Suppressor macrophage (primary cell): ENCODE measurements at regions not wholly inside any gene's neighbourhood (a gene's known extent, or its start where the extent isn't known, plus 50 kb on each side); places are given as distances from the start of the nearest gene placed in this dataset.
A peak's percentile ranks its signal among the peaks of the same experiment; 100 is the strongest.

Source experiments
- DNase-seq, 4 experiments: peaks; one replicate each; pipeline ENCODE4 v3.0.0-alpha.2; 2020 to 2022

- DNase-seq = peak in 2 of 4 experiments; percentile 17 to 25
Measured at GRCh38 chr20:23278172-23278571, 72.4 kb upstream of the NXT1 start.

GRCh38 chr20:23277316-23277715 lies 73.3 kb upstream of the NXT1 start:
- peak; percentile 21 to 67 (median 52) for DNase-seq

GRCh38 chr20:23273776-23274175 lies 76.8 kb upstream of the NXT1 start:
- no peak for DNase-seq

DNA sequence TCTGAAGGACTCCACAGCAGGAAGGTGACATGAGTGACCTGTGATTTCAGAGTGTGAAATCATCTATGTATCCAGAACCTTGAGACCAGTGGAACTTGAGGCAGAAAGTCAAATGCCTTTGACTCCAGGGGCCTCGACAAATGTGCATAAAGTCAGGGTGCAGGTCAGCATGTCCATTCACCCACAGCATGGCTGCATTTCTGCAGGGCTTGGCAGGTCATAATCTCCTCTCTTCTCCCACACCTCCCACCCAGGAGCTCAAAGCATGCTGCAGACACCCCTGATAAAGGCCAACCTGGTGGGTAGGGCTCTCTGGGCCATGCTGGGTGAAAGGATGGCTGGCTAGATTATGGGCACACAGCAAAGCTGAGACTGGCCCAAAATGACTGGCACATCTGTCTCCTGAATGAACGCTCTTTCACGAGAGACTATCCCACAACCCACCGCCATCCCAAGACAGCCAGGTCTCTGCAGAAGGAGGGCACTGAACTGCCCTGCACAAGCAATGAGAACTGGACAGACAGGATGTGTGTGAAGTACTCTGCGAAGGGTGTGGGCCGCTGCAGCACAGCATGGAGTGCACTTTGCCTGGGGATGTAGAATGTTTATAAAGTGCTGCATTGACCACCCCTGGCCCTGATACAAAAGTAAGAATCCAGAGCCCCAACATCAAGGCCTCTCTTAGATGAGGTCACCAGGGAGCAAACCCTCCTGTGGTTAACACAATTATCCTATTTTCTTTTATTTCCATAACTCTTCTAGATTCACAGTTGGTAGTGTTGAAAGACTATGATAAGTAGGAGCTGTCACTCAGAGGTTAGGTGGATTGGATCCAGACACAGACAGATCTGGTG lies 78.2 kb upstream of the NXT1 start:
- no peak for DNase-seq

- no peak for DNase-seq
Measured at GRCh38 chr20:23270382-23270911, 80.1 kb upstream of the NXT1 start.

DNA sequence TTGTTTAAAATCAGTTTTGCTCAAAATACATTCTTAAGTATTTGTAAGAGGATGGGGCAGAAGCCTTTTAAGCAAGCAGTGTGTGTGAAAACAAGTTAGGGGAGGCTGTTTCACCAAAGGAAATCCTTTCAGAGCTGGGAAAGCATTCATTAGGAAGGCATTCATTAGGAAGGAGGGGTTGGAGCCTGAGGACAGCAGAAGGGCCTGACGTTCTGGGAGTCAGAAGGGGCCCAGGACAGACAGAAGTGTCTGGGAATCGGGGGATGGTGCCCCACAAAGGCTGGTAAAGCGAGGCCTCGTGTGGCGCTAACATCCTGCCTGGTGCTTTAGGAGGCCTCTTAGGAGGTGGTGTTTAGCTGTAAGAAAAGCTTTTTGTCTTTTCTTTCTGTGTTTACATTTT lies 80.6 kb upstream of the NXT1 start:
- DNase-seq = no peak

GRCh38 chr20:23268792-23269354 lies 81.7 kb upstream of the NXT1 start:
- no peak for DNase-seq

DNA sequence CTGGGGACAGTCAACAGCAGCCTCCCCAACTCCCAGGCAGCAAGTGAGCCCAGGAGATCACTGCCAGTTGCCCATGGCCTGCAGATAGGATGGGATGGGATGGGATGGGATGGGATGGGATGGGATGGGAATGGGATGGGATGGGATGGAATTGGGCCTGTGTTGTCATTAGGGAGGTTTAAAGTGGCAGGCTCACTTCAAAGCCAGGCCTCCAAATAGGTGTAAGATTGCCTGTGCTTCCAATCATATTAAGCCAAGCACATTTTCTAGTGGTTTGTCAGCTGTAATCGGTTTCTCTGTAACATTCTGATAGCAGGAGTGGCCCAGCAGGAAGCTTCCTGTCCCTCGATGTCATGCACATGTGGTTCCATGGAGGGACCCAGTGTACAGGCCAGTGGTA lies 82.7 kb upstream of the NXT1 start:
- DNase-seq = no peak

GRCh38 chr20:23266530-23267398 lies 83.8 kb upstream of the NXT1 start:
- no peak for DNase-seq

DNA sequence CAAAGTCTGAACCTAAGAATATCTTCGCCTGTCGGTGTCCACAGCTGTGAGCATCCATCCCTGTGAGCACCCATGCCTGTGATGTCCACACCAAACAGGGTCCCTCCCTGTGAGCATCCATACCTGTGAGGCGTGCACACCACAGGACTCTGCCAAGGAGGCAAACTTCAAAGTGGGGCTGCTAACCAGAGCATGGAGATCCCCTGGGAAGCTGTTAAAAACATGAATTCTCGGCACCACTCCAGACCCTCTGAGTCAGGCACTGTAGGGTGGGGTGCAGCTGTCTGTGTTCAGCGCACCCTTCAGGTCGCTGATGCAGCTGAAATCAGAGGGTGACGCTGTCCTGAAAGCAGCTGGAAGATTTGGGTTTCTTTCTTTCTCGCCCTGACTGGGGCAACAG lies 85.4 kb upstream of the NXT1 start:
- no peak for DNase-seq

- DNase-seq = no peak
Measured at GRCh38 chr20:23264545-23264944, 86.0 kb upstream of the NXT1 start.

- no peak for DNase-seq
Measured at GRCh38 chr20:23260181-23260840, 90.3 kb upstream of the NXT1 start.

- DNase-seq = no peak
Measured at GRCh38 chr20:23258747-23259121, 91.9 kb upstream of the NXT1 start.

DNA sequence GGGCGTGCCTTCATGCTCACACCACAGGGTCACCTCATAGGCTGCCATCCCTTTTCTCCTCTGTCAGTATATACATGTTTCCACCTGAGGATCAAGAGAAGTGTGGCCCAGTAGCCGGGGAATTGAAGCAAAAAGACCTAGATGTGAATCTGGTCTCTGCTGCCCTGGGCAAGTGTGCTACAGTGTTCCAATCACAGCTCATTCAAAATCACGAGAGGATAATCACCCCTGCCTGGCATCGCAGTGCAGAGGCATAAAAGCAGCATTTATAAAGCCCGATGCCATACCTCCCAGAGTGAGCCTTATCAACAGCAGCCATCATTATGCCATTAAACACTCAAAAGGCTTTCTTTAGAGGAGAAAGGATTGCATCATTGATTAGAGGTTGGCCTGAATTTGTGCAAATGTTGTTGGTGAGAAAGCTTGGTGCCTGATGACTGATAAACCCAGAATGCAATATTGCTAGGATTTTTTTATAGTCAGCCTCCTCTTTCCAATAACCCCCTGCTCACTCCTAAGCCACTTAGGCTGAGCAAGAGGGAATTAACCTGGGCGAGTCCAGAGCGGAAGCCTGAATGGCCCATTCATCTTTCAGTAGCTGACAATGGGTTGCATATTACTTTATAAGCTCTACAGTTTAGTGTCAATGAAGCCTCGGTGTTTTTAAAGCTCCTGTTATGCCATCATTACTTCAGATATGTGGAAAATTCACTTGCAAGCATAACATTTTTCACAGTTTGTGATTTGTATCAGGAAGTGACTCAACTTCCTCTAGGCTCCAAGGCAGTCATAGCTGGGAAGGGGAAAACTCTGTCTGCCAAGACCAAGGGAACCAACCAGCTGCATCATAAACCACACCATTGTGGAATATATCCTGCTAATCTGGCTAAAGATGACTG lies 92.5 kb upstream of the NXT1 start:
- DNase-seq = peak; percentile 71 to 89 (median 84)

- DNase-seq = peak in 1 of 4 experiments; percentile 20
Measured at GRCh38 chr20:23257106-23257761, 93.4 kb upstream of the NXT1 start.

DNA sequence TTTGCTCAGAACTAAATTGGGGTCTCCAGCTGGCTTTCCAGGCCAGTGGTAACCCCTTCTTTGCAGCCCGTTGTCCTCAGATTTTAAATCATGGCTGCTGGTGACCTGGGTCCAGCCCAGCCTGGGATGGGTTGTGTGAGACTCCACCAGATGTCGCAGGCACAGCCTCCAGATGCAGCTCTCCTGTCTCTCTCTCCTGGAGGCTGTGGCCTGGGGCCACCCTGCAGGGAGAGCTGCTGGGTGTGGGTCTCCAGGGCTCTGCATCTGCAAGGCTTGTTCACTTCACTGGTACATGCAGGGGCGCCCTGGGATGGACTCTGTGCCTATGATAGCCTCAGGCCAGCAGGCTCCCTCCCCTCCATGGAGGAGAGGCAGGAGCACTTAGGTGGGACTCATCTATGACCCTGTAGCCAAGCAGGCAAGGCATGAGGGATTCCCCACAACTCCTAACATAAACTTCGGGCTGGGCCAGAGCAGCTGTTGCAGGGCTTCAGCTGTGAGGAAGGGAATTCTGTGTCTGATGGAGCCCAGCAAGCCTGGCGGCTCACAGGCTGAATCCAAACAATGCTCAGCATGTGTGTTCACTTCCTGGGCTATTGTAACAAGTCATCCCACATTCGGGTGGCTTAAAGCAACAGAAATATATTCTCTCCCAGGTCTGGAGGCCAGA lies 94.7 kb upstream of the NXT1 start:
- no peak for DNase-seq

- DNase-seq = peak in 2 of 4 experiments; percentile 19 to 33
Measured at GRCh38 chr20:23255106-23255505, 95.5 kb upstream of the NXT1 start.

DNA sequence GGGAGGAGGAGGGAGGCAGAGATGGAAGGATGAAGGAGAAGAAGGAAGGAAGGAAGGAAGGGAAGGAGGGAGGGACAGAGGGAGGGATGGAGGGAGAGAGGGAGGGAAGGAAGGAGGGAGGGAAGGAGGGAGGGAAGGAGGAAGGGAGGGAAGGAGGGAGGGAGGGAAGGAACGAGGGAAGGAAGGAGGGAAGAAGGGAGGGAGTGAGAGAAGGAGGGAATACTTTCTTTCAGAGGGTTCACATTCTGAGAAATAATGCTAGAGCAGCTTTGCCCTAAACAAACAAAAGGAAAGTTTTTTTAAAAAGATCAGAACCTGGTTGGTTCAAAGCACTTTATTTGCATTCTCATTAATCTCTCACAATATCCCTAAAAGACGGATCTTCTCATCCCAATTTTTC lies 96.1 kb upstream of the NXT1 start:
- no peak for DNase-seq

DNA sequence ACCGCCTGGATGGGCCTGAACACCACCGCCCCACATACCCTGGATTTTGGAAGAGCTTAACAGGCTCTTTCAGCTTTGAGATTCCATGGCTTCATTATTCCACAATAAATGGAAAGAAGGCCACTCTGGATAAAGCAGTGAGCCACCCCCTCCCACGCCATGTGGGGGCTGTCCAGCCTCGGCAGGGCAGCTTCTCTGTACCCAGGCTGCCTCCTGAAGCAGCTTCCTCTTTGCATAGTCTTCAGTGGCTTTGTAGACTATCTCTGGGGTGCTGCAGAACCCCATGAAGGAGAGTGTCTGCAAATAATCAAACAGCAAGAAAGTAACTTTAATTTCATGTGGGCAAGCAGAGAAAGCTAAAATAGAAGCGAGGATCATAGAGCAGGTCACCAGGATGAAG lies 96.6 kb upstream of the NXT1 start:
- peak; percentile 34 to 75 (median 68) for DNase-seq

DNA sequence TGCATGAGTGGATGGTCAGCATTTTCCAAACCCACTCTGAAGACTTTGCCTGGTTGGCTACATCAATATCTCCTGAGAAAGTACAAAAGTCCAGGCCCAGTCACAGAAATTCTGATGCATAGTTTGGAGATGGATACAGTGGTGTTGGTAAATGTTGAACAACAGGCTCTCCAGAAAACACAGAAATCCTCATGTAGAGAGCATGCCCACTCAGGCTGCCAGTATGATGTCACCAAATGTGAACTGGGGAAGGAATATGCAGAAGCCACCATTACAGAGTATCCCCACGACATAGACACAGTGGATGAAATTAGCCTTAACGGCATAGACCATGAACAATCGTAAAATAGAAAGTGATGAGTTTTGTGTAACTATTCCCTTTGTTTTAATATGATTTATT lies 97.1 kb upstream of the NXT1 start:
- DNase-seq = no peak
